IMR-90 (cell line): ENCODE measurements at regions not wholly inside any gene's neighbourhood (a gene's known extent, or its start where the extent isn't known, plus 50 kb on each side); places are given as distances from the start of the nearest gene placed in this dataset.

Experiments
- ATAC-seq: fragments of 200-7000 bp; cut with Tn5 transposase; 2 replicates; pipeline ENCODE4 v1.9.1; 2020; ENCODE audit warnings: low read depth, mild to moderate bottlenecking, moderate library complexity
- BruUV-seq: library from RNA; stranded (reverse); fragments of 400-500 nt; replicated peaks from 2 replicates; lab custom pipeline; 2021; lab: Mats Ljungman, UMichigan
- CTCF ChIA-PET: fragments of 300-600 bp; formaldehyde crosslinking; extraction: SDS; loops from one replicate; lab custom pipeline; 2021; ENCODE audit warnings: antibody characterized with exemption; lab: Yijun Ruan, JAX
- POLR2A ChIA-PET: fragments of 300-600 bp; sonication (Branson Sonifier 250); formaldehyde crosslinking; loops from one replicate; lab custom pipeline; 2022; ENCODE audit warnings: antibody characterized with exemption; ENCODE audit not compliant: unreplicated experiment; lab: Charles Lee
- DNase-seq: peaks from one replicate; pipeline ENCODE4 v3.0.0; 2013
- H2AFZ ChIP-seq: replicated peaks from 2 replicates; pipeline ENCODE3; 2013; ENCODE audit warnings: low read length, mild to moderate bottlenecking; ENCODE audit not compliant: poor library complexity
- H2AK5ac ChIP-seq: 2 replicates; pipeline ENCODE4 v1.6.1; 2013; ENCODE audit warnings: low read depth, low read length, inconsistent platforms
- H2AK9ac ChIP-seq: replicated peaks from 2 replicates; pipeline ENCODE3; 2013; ENCODE audit warnings: mild to moderate bottlenecking, low read depth, low read length, moderate library complexity; ENCODE audit not compliant: poor library complexity
- H2BK120ac ChIP-seq: 2 replicates; pipeline ENCODE4 v1.6.1; 2013; ENCODE audit warnings: low read depth, low read length, inconsistent platforms
- H2BK15ac ChIP-seq: 3 replicates; pipeline ENCODE4 v1.6.1; 2013; ENCODE audit warnings: low read depth, low read length, inconsistent platforms
- H2BK20ac ChIP-seq: 2 replicates; pipeline ENCODE4 v1.6.1; 2013; ENCODE audit warnings: low read depth, mild to moderate bottlenecking, inconsistent platforms, low read length, moderate library complexity
- H2BK5ac ChIP-seq: 2 replicates; pipeline ENCODE4 v1.6.1; 2013; ENCODE audit warnings: mild to moderate bottlenecking, low read depth, low read length, inconsistent platforms; ENCODE audit not compliant: poor library complexity, severe bottlenecking
- H3K14ac ChIP-seq: replicated peaks from 2 replicates; pipeline ENCODE4 v1.6.1; 2013; ENCODE audit warnings: low read depth, low read length, inconsistent platforms
- H3K18ac ChIP-seq: 2 replicates; pipeline ENCODE4 v1.6.1; 2013; ENCODE audit warnings: low read depth, low read length, control low read depth
- H3K23ac ChIP-seq: 2 replicates; pipeline ENCODE4 v1.6.1; 2013; ENCODE audit warnings: low read depth, low read length, inconsistent platforms
- H3K27ac ChIP-seq: 2 replicates; pipeline ENCODE4 v1.5.1; 2013; ENCODE audit warnings: mild to moderate bottlenecking, control low read depth, low read length; ENCODE audit not compliant: insufficient read depth
- H3K27me3 ChIP-seq: 2 replicates; pipeline ENCODE4 v1.6.1; 2013; ENCODE audit warnings: low read length; ENCODE audit not compliant: control insufficient read depth, insufficient read depth
- H3K36me3 ChIP-seq: 2 replicates; pipeline ENCODE4 v1.6.1; 2013; ENCODE audit warnings: low read length, mixed read lengths; ENCODE audit not compliant: control insufficient read depth, insufficient read depth
- H3K4ac ChIP-seq: 2 replicates; pipeline ENCODE4 v1.6.1; 2013; ENCODE audit warnings: low read depth, low read length, inconsistent platforms
- H3K4me1 ChIP-seq: 2 replicates; pipeline ENCODE4 v1.6.1; 2013; ENCODE audit warnings: low read length, mixed read lengths; ENCODE audit not compliant: control insufficient read depth, insufficient read depth
- H3K4me2 ChIP-seq: 2 replicates; pipeline ENCODE4 v1.6.1; 2013; ENCODE audit warnings: low read depth, mild to moderate bottlenecking, control low read depth, low read length, moderate library complexity
- H3K4me3 ChIP-seq: 2 replicates; pipeline ENCODE4 v1.5.1; 2013; ENCODE audit warnings: low read depth, mild to moderate bottlenecking, control low read depth, low read length, moderate library complexity; ENCODE audit not compliant: insufficient read depth
- H3K56ac ChIP-seq: 2 replicates; pipeline ENCODE4 v1.6.1; 2013; ENCODE audit warnings: low read length, inconsistent platforms; ENCODE audit not compliant: insufficient read depth; ENCODE audit errors: extremely low read depth
- H3K79me1 ChIP-seq, 2 experiments: 2 replicates each; pipeline ENCODE4 v1.6.1; 2013; ENCODE audit warnings: low read length in 2 of 2, inconsistent platforms in 1 of 2, low read depth in 1 of 2
- H3K9ac ChIP-seq: 2 replicates; pipeline ENCODE4 v1.6.1; 2013; ENCODE audit warnings: low read depth, low read length, control low read depth
- H3K9me1 ChIP-seq: 2 replicates; pipeline ENCODE4 v1.6.1; 2013; ENCODE audit warnings: low read length, inconsistent platforms; ENCODE audit not compliant: insufficient read depth
- H3K9me3 ChIP-seq: 2 replicates; pipeline ENCODE4 v1.6.1; 2013; ENCODE audit warnings: low read length; ENCODE audit not compliant: control insufficient read depth, insufficient read depth
- H4K20me1 ChIP-seq: 2 replicates; pipeline ENCODE4 v1.6.1; 2013; ENCODE audit warnings: low read length, inconsistent platforms; ENCODE audit not compliant: insufficient read depth
- H4K5ac ChIP-seq: 2 replicates; pipeline ENCODE4 v1.6.1; 2013; ENCODE audit warnings: mild to moderate bottlenecking, low read depth, low read length, control low read depth
- H4K8ac ChIP-seq, 2 experiments: 2 replicates each; pipeline ENCODE4 v1.6.1; 2013; ENCODE audit warnings: low read depth in 2 of 2, low read length in 2 of 2, control low read depth in 1 of 2, inconsistent platforms in 1 of 2
- H4K91ac ChIP-seq: 2 replicates; pipeline ENCODE4 v1.6.1; 2013; ENCODE audit warnings: low read depth, low read length, inconsistent platforms; ENCODE audit not compliant: insufficient read depth
- BHLHE40 ChIP-seq: fragments of 150-350 bp; IDR thresholded peaks from 2 replicates; pipeline ENCODE4 v1.6.1; 2016; ENCODE audit warnings: mild to moderate bottlenecking, low read depth, low read length
- CHD1 ChIP-seq: IDR thresholded peaks from 2 replicates; pipeline ENCODE4 v1.6.1; 2012; ENCODE audit warnings: low read depth, low read length, improper control_type of control experiment
- ELK1 ChIP-seq: fragments of 150-350 bp; IDR thresholded peaks from 2 replicates; pipeline ENCODE4 v1.6.1; 2016; ENCODE audit warnings: low read depth, mild to moderate bottlenecking, low read length, moderate library complexity, borderline replicate concordance
- FOS ChIP-seq: fragments of 150-350 bp; IDR thresholded peaks from 2 replicates; pipeline ENCODE4 v1.6.1; 2016; ENCODE audit warnings: low read depth, low read length
- MAZ ChIP-seq: IDR thresholded peaks from 2 replicates; pipeline ENCODE4 v1.6.1; 2012; ENCODE audit warnings: low read depth, mild to moderate bottlenecking, low read length, improper control_type of control experiment, moderate library complexity, borderline replicate concordance
- MXI1 ChIP-seq: IDR thresholded peaks from 2 replicates; pipeline ENCODE4 v1.6.1; 2012; ENCODE audit warnings: low read depth, mild to moderate bottlenecking, low read length, moderate library complexity, borderline replicate concordance
- NFE2L2 ChIP-seq: fragments of 150-350 bp; IDR thresholded peaks from 2 replicates; pipeline ENCODE4 v1.6.1; 2016; ENCODE audit warnings: low read depth, mild to moderate bottlenecking, low read length
- RCOR1 ChIP-seq: IDR thresholded peaks from 2 replicates; pipeline ENCODE4 v1.6.1; 2012; ENCODE audit warnings: mild to moderate bottlenecking, low read length, improper control_type of control experiment; ENCODE audit not compliant: insufficient replicate concordance
- RFX5 ChIP-seq: IDR thresholded peaks from 2 replicates; pipeline ENCODE4 v1.8.0; 2012; ENCODE audit warnings: low read depth, mild to moderate bottlenecking, low read length, moderate library complexity
- SMC3 ChIP-seq: fragments of 150-350 bp; IDR thresholded peaks from 2 replicates; pipeline ENCODE4 v1.6.1; 2016; ENCODE audit warnings: low read depth, mild to moderate bottlenecking, antibody characterized with exemption, low read length, moderate library complexity
- WGBS, 2 experiments: methylation state at CpG; one replicate each; pipeline versions ENCODE4 v1.1.5 to v1.1.7; 2013; ENCODE audit warnings: missing lambda C conversion rate in 2 of 2; ENCODE audit not compliant: insufficient read length in 1 of 2; ENCODE audit errors: extremely low coverage in 2 of 2; 5-methylcytosine and 5-hydroxymethylcytosine counted together
- dilution Hi-C: fragments of 300-500 bp; cut with HindIII; formaldehyde crosslinking; loops from one replicate; pipeline ENCODE4 v1.14.3; 2018; ENCODE audit warnings: low sequenced_read_pairs; ENCODE audit not compliant: unreplicated experiment
- in situ Hi-C: fragments of 300-500 bp; cut with MboI; formaldehyde crosslinking; loops from 3 replicates; pipeline ENCODE4 v1.14.3; 2019; ENCODE audit warnings: low sequenced_read_pairs, inconsistent platforms, mixed read lengths
- intact Hi-C: fragments of 100-400 bp; cut with micrococcal nuclease; formaldehyde crosslinking; loops from 2 replicates; pipeline ENCODE4 v1.10.0; 2022

GRCh38 chr16:56073508-56073907, 117.8 kb upstream of the GNAO1 start:
- Histone ChIP-seq H3K4me1 (no peaks in the 10 kb centered on the region), H4K91ac (no peak overlapping the region), H2AFZ (no peak overlapping the region), H2AK9ac (no peak overlapping the region), H3K23ac (no peak overlapping the region), H3K27ac (no peak overlapping the region), H3K4me2 (no peak overlapping the region), H3K18ac (no peak overlapping the region), H2BK15ac (no peak overlapping the region), H2BK5ac (no peak overlapping the region), H3K14ac (no peak overlapping the region), H2BK20ac (no peak overlapping the region), H3K4ac (no peak overlapping the region), H3K27me3 (no peaks in the 10 kb centered on the region), H3K79me1 (no peaks in the 10 kb centered on the region), H3K36me3 (no peaks in the 10 kb centered on the region), H4K20me1 (no peaks in the 10 kb centered on the region), H2BK120ac (no peak overlapping the region), H3K56ac (no peak overlapping the region), H3K9me1 (no peaks in the 10 kb centered on the region), H3K4me3 (no peak overlapping the region), H2AK5ac (no peak overlapping the region), H3K9me3 (no peaks in the 10 kb centered on the region), H3K9ac (no peak overlapping the region), H4K5ac (no peak overlapping the region), H4K8ac (no peak overlapping the region)
- in situ Hi-C loops = no loop called here
- ATAC-seq (no peak), DNase-seq (no peak)
- TF ChIP-seq FOS = no peak
- no peak for TF ChIP-seq RFX5
- TF ChIP-seq MAZ = no peak
- no peak for TF ChIP-seq NFE2L2
- no peak for TF ChIP-seq SMC3
- no peak for TF ChIP-seq MXI1
- no peak for TF ChIP-seq ELK1
- no peak for TF ChIP-seq BHLHE40
- TF ChIP-seq CHD1 = no peak
- TF ChIP-seq RCOR1 = no peak
- intact Hi-C loops = no loop called here
- dilution Hi-C loops = no loop called here
- BruUV-seq = no TSS peak
- CTCF ChIA-PET = interaction anchor here (0.5 kb wide), 1 partner anchor 178 kb away, joined by 3 read pairs; no protein-coding TSS in a partner anchor
- WGBS, 2 experiments = no CpG with 5 or more reads among the region's 4 CpGs
- POLR2A ChIA-PET = interaction anchor here (0.8 kb wide), 1 partner anchor 14 kb away, joined by 3 read pairs; no protein-coding TSS in a partner anchor
